Testis (tissue), 2 donors: ENCODE measurements at regions not wholly inside any gene's neighbourhood (a gene's known extent, or its start where the extent isn't known, plus 50 kb on each side); places are given as distances from the start of the nearest gene placed in this dataset.

Experiments
- POLR2A ChIP-seq: fragments of 450-650 bp; IDR thresholded peaks from one replicate; pipeline ENCODE4 v1.6.1; 2017; ENCODE audit warnings: antibody characterized with exemption, mild to moderate bottlenecking, moderate library complexity
- TF ChIP-seq, protein P1 (sequence below), 3 experiments: fragments of 450-650 bp in 2 of 3; fragments of 200-600 bp in 1 of 3; sonication (generic) in 1 of 3; IDR thresholded peaks; one replicate each; pipeline ENCODE4 v1.5.1; 2016 to 2019; ENCODE audit warnings: antibody characterized with exemption in 3 of 3, mild to moderate bottlenecking in 2 of 3, moderate library complexity in 1 of 3

- TF ChIP-seq, protein P1, sequence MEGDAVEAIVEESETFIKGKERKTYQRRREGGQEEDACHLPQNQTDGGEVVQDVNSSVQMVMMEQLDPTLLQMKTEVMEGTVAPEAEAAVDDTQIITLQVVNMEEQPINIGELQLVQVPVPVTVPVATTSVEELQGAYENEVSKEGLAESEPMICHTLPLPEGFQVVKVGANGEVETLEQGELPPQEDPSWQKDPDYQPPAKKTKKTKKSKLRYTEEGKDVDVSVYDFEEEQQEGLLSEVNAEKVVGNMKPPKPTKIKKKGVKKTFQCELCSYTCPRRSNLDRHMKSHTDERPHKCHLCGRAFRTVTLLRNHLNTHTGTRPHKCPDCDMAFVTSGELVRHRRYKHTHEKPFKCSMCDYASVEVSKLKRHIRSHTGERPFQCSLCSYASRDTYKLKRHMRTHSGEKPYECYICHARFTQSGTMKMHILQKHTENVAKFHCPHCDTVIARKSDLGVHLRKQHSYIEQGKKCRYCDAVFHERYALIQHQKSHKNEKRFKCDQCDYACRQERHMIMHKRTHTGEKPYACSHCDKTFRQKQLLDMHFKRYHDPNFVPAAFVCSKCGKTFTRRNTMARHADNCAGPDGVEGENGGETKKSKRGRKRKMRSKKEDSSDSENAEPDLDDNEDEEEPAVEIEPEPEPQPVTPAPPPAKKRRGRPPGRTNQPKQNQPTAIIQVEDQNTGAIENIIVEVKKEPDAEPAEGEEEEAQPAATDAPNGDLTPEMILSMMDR (IDR thresholded peaks at IDR 0.05), result no peak
- TF ChIP-seq POLR2A, result no peak
Observed at GRCh38 chr9:106218854-106219253, 524.5 kb downstream of the TMEM38B start.
